ENCODE measurements at regions not wholly inside any gene's neighbourhood (a gene's known extent, or its start where the extent isn't known, plus 50 kb on each side); places are given as distances from the start of the nearest gene placed in this dataset.

GRCh38 chr1:230541306-230541705 is 101.0 kb upstream of the COG2 start:
- H3K9me3 Mint-ChIP-seq (ENCODE audit: low read depth) = no peaks in the 10 kb centered on the region
- POLR2A ChIA-PET = interaction anchor here (1.2 kb wide), 1 partner anchor 34 kb away, joined by 3 read pairs; no protein-coding TSS in a partner anchor
- ATAC-seq (no peak), DNase-seq (no peak)
- intact Hi-C loops (cut with DNase I, micrococcal nuclease) = no loop called here
- H3K36me3 Mint-ChIP-seq (ENCODE audit: low read depth) = no peaks in the 10 kb centered on the region
- CTCF ChIA-PET = no interaction called here
- peaks cover 2% of the 10 kb centered on the region for H3K4me1 Mint-ChIP-seq
- peaks cover 17% of the 10 kb centered on the region for H3K27me3 Mint-ChIP-seq
- H3K27ac Mint-ChIP-seq = no peak overlapping the region
- no peak overlapping the region for H3K4me3 Mint-ChIP-seq

- CTCF ChIA-PET = interaction anchor here (0.8 kb wide), 1 partner anchor 9 kb away, joined by 3 read pairs; no protein-coding TSS in a partner anchor
- Mint-ChIP-seq H3K27me3 (peaks cover 15% of the 10 kb centered on the region), H3K4me1 (peaks cover 2% of the 10 kb centered on the region), H3K9me3 (ENCODE audit: low read depth) (no peaks in the 10 kb centered on the region), H3K36me3 (ENCODE audit: low read depth) (no peaks in the 10 kb centered on the region), H3K4me3 (no peak overlapping the region), H3K27ac (no peak overlapping the region)
- POLR2A ChIA-PET = no interaction called here
- intact Hi-C loops (cut with DNase I, micrococcal nuclease) = no loop called here
- ATAC-seq (no peak), DNase-seq (no peak)
Measured at GRCh38 chr1:230540421-230541155, 101.7 kb upstream of the COG2 start.

GRCh38 chr1:230537456-230537855 is 104.8 kb upstream of the COG2 start:
- intact Hi-C loops (cut with DNase I, micrococcal nuclease) = no loop called here
- ChIA-PET POLR2A (no interaction called here), CTCF (no interaction called here)
- DNase-seq (no peak), ATAC-seq (no peak)
- H3K27ac Mint-ChIP-seq = no peak overlapping the region
- H3K4me3 Mint-ChIP-seq = no peak overlapping the region
- H3K9me3 Mint-ChIP-seq (ENCODE audit: low read depth) = peaks cover 6% of the 10 kb centered on the region
- H3K4me1 Mint-ChIP-seq = peaks cover 2% of the 10 kb centered on the region
- peaks cover 11% of the 10 kb centered on the region for H3K27me3 Mint-ChIP-seq
- H3K36me3 Mint-ChIP-seq (ENCODE audit: low read depth) = no peaks in the 10 kb centered on the region

GRCh38 chr1:230536641-230537155 is 105.6 kb upstream of the COG2 start:
- peaks cover 9% of the 10 kb centered on the region for H3K27me3 Mint-ChIP-seq
- H3K9me3 Mint-ChIP-seq (ENCODE audit: low read depth) = peaks cover 6% of the 10 kb centered on the region
- POLR2A ChIA-PET = no interaction called here
- no peaks in the 10 kb centered on the region for H3K36me3 Mint-ChIP-seq (ENCODE audit: low read depth)
- no peak for DNase-seq
- ATAC-seq = no peak
- H3K4me3 Mint-ChIP-seq = no peak overlapping the region
- intact Hi-C loops (cut with DNase I, micrococcal nuclease) = no loop called here
- CTCF ChIA-PET = no interaction called here
- peaks cover under 1% of the 10 kb centered on the region for H3K4me1 Mint-ChIP-seq
- H3K27ac Mint-ChIP-seq = no peak overlapping the region

- H3K36me3 Mint-ChIP-seq (ENCODE audit: low read depth) = no peaks in the 10 kb centered on the region
- ATAC-seq (no peak), DNase-seq (no peak)
- peaks cover 9% of the 10 kb centered on the region for H3K9me3 Mint-ChIP-seq (ENCODE audit: low read depth)
- POLR2A ChIA-PET = no interaction called here
- H3K27ac Mint-ChIP-seq = no peak overlapping the region
- intact Hi-C loops (cut with DNase I, micrococcal nuclease) = no loop called here
- H3K4me3 Mint-ChIP-seq = no peak overlapping the region
- peaks cover 14% of the 10 kb centered on the region for H3K27me3 Mint-ChIP-seq
- H3K4me1 Mint-ChIP-seq = no peaks in the 10 kb centered on the region
- CTCF ChIA-PET = no interaction called here
Measured at GRCh38 chr1:230534224-230534623, 108.1 kb upstream of the COG2 start.

GRCh38 chr1:230531103-230531502 is 105.0 kb upstream of the PGBD5 start:
- H3K9me3 Mint-ChIP-seq (ENCODE audit: low read depth) = peaks cover 9% of the 10 kb centered on the region
- H3K4me1 Mint-ChIP-seq = no peaks in the 10 kb centered on the region
- intact Hi-C loops (cut with DNase I, micrococcal nuclease) = no loop called here
- no peak for ATAC-seq
- peaks cover 14% of the 10 kb centered on the region for H3K27me3 Mint-ChIP-seq
- no peak overlapping the region for H3K4me3 Mint-ChIP-seq
- ChIA-PET CTCF (no interaction called here), POLR2A (no interaction called here)
- no peaks in the 10 kb centered on the region for H3K36me3 Mint-ChIP-seq (ENCODE audit: low read depth)
- DNase-seq = no peak
- H3K27ac Mint-ChIP-seq = no peak overlapping the region

GRCh38 chr1:230519246-230519645 is 93.1 kb upstream of the PGBD5 start:
- ChIA-PET POLR2A (no interaction called here), CTCF (no interaction called here)
- ATAC-seq (no peak), DNase-seq (no peak)
- intact Hi-C loops (cut with DNase I, micrococcal nuclease) = no loop called here
- Mint-ChIP-seq H3K27me3 (peaks cover 17% of the 10 kb centered on the region), H3K36me3 (ENCODE audit: low read depth) (no peaks in the 10 kb centered on the region), H3K4me3 (no peak overlapping the region), H3K4me1 (no peaks in the 10 kb centered on the region), H3K9me3 (ENCODE audit: low read depth) (no peaks in the 10 kb centered on the region), H3K27ac (no peak overlapping the region)

GRCh38 chr1:230518511-230518910 is 92.4 kb upstream of the PGBD5 start:
- no peak overlapping the region for H3K27ac Mint-ChIP-seq
- no peaks in the 10 kb centered on the region for H3K36me3 Mint-ChIP-seq (ENCODE audit: low read depth)
- DNase-seq (no peak), ATAC-seq (no peak)
- ChIA-PET POLR2A (no interaction called here), CTCF (interaction anchor here (0.6 kb wide), 1 partner anchor 798 kb away, joined by 3 read pairs; no protein-coding TSS in a partner anchor)
- no peaks in the 10 kb centered on the region for H3K4me1 Mint-ChIP-seq
- peaks cover 14% of the 10 kb centered on the region for H3K27me3 Mint-ChIP-seq
- H3K9me3 Mint-ChIP-seq (ENCODE audit: low read depth) = no peaks in the 10 kb centered on the region
- H3K4me3 Mint-ChIP-seq = no peak overlapping the region
- intact Hi-C loops (cut with DNase I, micrococcal nuclease) = no loop called here

- no peak overlapping the region for H3K4me3 Mint-ChIP-seq
- POLR2A ChIA-PET = interaction anchor here (0.5 kb wide), 1 partner anchor 304 kb away, joined by 3 read pairs; no protein-coding TSS in a partner anchor
- H3K9me3 Mint-ChIP-seq (ENCODE audit: low read depth) = no peaks in the 10 kb centered on the region
- H3K27me3 Mint-ChIP-seq = peaks cover 16% of the 10 kb centered on the region
- no peaks in the 10 kb centered on the region for H3K36me3 Mint-ChIP-seq (ENCODE audit: low read depth)
- H3K27ac Mint-ChIP-seq = no peak overlapping the region
- CTCF ChIA-PET = interaction anchor here (0.6 kb wide), 1 partner anchor 798 kb away, joined by 3 read pairs; no protein-coding TSS in a partner anchor
- no peaks in the 10 kb centered on the region for H3K4me1 Mint-ChIP-seq
- ATAC-seq = no peak
- intact Hi-C loops (cut with DNase I, micrococcal nuclease) = no loop called here
- no peak for DNase-seq
Measured at GRCh38 chr1:230517786-230518185, 91.7 kb upstream of the PGBD5 start.

- peaks cover 18% of the 10 kb centered on the region for H3K27me3 Mint-ChIP-seq
- H3K9me3 Mint-ChIP-seq (ENCODE audit: low read depth) = no peaks in the 10 kb centered on the region
- ChIA-PET CTCF (no interaction called here), POLR2A (no interaction called here)
- H3K36me3 Mint-ChIP-seq (ENCODE audit: low read depth) = no peaks in the 10 kb centered on the region
- DNase-seq (no peak), ATAC-seq (no peak)
- no peak overlapping the region for H3K4me3 Mint-ChIP-seq
- H3K4me1 Mint-ChIP-seq = no peaks in the 10 kb centered on the region
- H3K27ac Mint-ChIP-seq = no peak overlapping the region
- intact Hi-C loops (cut with DNase I, micrococcal nuclease) = no loop called here
Measured at GRCh38 chr1:230517326-230517725, 91.2 kb upstream of the PGBD5 start.

- intact Hi-C loops (cut with DNase I, micrococcal nuclease) = no loop called here
- Mint-ChIP-seq H3K27ac (no peak overlapping the region), H3K4me3 (no peak overlapping the region), H3K4me1 (no peaks in the 10 kb centered on the region), H3K36me3 (ENCODE audit: low read depth) (no peaks in the 10 kb centered on the region), H3K27me3 (peaks cover 18% of the 10 kb centered on the region), H3K9me3 (ENCODE audit: low read depth) (no peaks in the 10 kb centered on the region)
- DNase-seq = no peak
- CTCF ChIA-PET = no interaction called here
- POLR2A ChIA-PET = no interaction called here
- no peak for ATAC-seq
Measured at GRCh38 chr1:230516889-230517288, 90.8 kb upstream of the PGBD5 start.

GRCh38 chr1:230515451-230516145 is 89.5 kb upstream of the PGBD5 start:
- no peak for ATAC-seq

More at GRCh38 chr1:230515451-230516145, 89.5 kb upstream of the PGBD5 start:
- H3K4me1 Mint-ChIP-seq = no peaks in the 10 kb centered on the region
- no peak overlapping the region for H3K27ac Mint-ChIP-seq
- H3K36me3 Mint-ChIP-seq (ENCODE audit: low read depth) = no peaks in the 10 kb centered on the region
- no peaks in the 10 kb centered on the region for H3K9me3 Mint-ChIP-seq (ENCODE audit: low read depth)
- H3K27me3 Mint-ChIP-seq = peaks cover 18% of the 10 kb centered on the region
- no peak overlapping the region for H3K4me3 Mint-ChIP-seq
- intact Hi-C loops (cut with DNase I, micrococcal nuclease) = no loop called here
- ChIA-PET CTCF (interaction anchor here (0.5 kb wide), 1 partner anchor 699 kb away, joined by 3 read pairs; no protein-coding TSS in a partner anchor), POLR2A (no interaction called here)
- DNase-seq = no peak
